ENCODE measurements at regions not wholly inside any gene's neighbourhood (a gene's known extent, or its start where the extent isn't known, plus 50 kb on each side); places are given as distances from the start of the nearest gene placed in this dataset.
"Not testable (repeated sequence)": the region's sequence is repeated elsewhere in the genome, so short reads cannot be mapped to it uniquely, and the experiment has no call there.

DNA sequence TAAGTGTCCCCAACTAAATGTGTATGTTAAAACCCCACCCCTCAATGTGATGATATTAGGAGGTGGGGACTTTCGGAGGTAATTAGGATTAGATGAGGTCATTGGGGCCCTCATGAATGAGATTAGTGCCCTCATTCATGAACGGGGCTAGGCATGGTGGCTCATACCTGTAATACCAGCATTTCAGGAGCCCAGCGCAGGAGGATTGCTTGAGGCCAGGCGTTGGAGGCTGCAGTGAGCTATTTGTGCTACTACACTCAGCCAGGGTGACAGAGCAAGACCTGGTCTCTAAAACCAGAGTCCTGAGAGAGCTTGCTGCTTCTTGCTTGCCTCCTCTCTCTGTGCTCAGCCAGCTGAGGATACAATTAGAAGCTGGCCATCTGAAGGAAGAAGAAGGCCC lies 62.1 kb upstream of the HSPA9 start:
- Histone ChIP-seq H3K27me3 (peaks cover 31% of the 10 kb centered on the region), H3K36me3 (no peaks in the 10 kb centered on the region), H3K27ac (no peak overlapping the region), H3K9me3 (no peaks in the 10 kb centered on the region), H3K4me3 (ENCODE audit: low read depth in 1 of 2, low read length in 1 of 2) (no peak overlapping the region), H3K4me1 (ENCODE audit: control insufficient read depth in 1 of 2, insufficient read depth in 1 of 2, low read depth in 1 of 2, low read length in 1 of 2) (no peaks in the 10 kb centered on the region)
- TF ChIP-seq, protein P1, sequence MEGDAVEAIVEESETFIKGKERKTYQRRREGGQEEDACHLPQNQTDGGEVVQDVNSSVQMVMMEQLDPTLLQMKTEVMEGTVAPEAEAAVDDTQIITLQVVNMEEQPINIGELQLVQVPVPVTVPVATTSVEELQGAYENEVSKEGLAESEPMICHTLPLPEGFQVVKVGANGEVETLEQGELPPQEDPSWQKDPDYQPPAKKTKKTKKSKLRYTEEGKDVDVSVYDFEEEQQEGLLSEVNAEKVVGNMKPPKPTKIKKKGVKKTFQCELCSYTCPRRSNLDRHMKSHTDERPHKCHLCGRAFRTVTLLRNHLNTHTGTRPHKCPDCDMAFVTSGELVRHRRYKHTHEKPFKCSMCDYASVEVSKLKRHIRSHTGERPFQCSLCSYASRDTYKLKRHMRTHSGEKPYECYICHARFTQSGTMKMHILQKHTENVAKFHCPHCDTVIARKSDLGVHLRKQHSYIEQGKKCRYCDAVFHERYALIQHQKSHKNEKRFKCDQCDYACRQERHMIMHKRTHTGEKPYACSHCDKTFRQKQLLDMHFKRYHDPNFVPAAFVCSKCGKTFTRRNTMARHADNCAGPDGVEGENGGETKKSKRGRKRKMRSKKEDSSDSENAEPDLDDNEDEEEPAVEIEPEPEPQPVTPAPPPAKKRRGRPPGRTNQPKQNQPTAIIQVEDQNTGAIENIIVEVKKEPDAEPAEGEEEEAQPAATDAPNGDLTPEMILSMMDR (IDR thresholded peaks at IDR 0.05): no peak

- Histone ChIP-seq H3K27ac (no peak overlapping the region), H3K9me3 (no peaks in the 10 kb centered on the region), H3K36me3 (no peaks in the 10 kb centered on the region), H3K4me3 (ENCODE audit: low read depth in 1 of 2, low read length in 1 of 2) (no peak overlapping the region), H3K27me3 (peaks cover 23% of the 10 kb centered on the region), H3K4me1 (ENCODE audit: control insufficient read depth in 1 of 2, insufficient read depth in 1 of 2, low read depth in 1 of 2, low read length in 1 of 2) (no peaks in the 10 kb centered on the region)
- TF ChIP-seq, protein P1 (IDR thresholded peaks at IDR 0.05): no peak
These were observed 61.3 kb upstream of the HSPA9 start for GRCh38 chr5:138636398-138636944.

DNA sequence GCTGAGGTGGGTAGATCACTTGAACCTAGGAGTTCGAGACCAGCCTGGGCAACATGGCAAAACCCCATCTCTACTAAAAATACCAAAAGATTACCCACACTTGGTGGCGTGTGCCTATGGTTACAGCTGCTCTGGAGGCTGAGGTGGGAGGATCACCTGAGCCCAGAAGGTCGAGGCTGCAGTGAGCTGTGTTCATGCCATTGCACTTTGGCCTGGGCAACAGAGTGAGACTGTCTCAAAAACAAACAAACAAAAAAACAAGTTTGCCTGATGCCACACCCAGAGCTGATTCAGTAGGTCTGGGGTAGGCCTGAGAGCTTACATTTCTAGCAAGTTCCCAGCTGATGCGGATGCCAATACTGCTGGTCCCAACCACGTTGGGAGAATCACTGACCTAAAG lies 60.5 kb upstream of the HSPA9 start:
- Histone ChIP-seq H3K9me3 (no peaks in the 10 kb centered on the region), H3K27ac (no peak overlapping the region), H3K27me3 (peaks cover 15% of the 10 kb centered on the region), H3K4me3 (ENCODE audit: low read depth in 1 of 2, low read length in 1 of 2) (no peak overlapping the region), H3K36me3 (no peaks in the 10 kb centered on the region), H3K4me1 (ENCODE audit: control insufficient read depth in 1 of 2, insufficient read depth in 1 of 2, low read depth in 1 of 2, low read length in 1 of 2) (no peaks in the 10 kb centered on the region)
- TF ChIP-seq, protein P1 (IDR thresholded peaks at IDR 0.05): no peak

DNA sequence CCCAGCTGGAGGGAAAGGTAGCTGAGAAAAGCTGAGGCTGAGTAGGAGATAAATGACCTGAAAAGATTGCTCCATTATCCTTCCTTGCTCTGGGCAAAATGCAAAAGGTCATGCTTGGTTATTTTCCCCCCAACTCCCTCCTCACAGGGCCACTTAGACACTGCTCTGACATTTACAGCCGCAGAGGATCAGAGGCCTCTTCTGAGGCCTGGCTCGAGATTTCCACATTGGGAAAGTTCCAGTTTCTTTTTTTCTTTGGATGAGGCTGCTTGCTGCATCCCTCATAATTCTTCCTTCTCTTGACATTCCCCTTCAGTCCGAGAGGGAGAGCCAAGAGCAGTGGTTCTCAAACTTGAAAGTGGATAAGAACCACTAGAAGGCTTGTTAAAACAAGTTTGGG lies 60.1 kb upstream of the HSPA9 start:
- TF ChIP-seq, protein P1 (IDR thresholded peaks at IDR 0.05): no peak
- Histone ChIP-seq H3K27ac (no peak overlapping the region), H3K4me1 (ENCODE audit: control insufficient read depth in 1 of 2, insufficient read depth in 1 of 2, low read depth in 1 of 2, low read length in 1 of 2) (no peaks in the 10 kb centered on the region), H3K27me3 (peaks cover 11% of the 10 kb centered on the region), H3K4me3 (ENCODE audit: low read depth in 1 of 2, low read length in 1 of 2) (no peak overlapping the region), H3K9me3 (no peaks in the 10 kb centered on the region), H3K36me3 (no peaks in the 10 kb centered on the region)

- not testable (repeated sequence) for H3K4me3 ChIP-seq (ENCODE audit: low read depth in 1 of 2, low read length in 1 of 2); H3K9me3 ChIP-seq; H3K27ac ChIP-seq; H3K4me1 ChIP-seq (ENCODE audit: control insufficient read depth in 1 of 2, insufficient read depth in 1 of 2, low read depth in 1 of 2, low read length in 1 of 2); H3K36me3 ChIP-seq; H3K27me3 ChIP-seq
These were observed 59.6 kb upstream of the HSPA9 start for GRCh38 chr5:138634804-138635203.

- H3K4me1 ChIP-seq (ENCODE audit: control insufficient read depth in 1 of 2, insufficient read depth in 1 of 2, low read depth in 1 of 2, low read length in 1 of 2): no peaks in the 10 kb centered on the region
- no peaks in the 10 kb centered on the region for H3K27me3 ChIP-seq
- H3K27ac ChIP-seq: no peak overlapping the region
- TF ChIP-seq, protein P1 (IDR thresholded peaks at IDR 0.05): no peak
- H3K9me3 ChIP-seq: no peaks in the 10 kb centered on the region
- H3K36me3 ChIP-seq: no peaks in the 10 kb centered on the region
- H3K4me3 ChIP-seq (ENCODE audit: low read depth in 1 of 2, low read length in 1 of 2): no peak overlapping the region
These were observed 57.8 kb upstream of the HSPA9 start for GRCh38 chr5:138632900-138633489.
